ENCODE measurements at regions not wholly inside any gene's neighbourhood (a gene's known extent, or its start where the extent isn't known, plus 50 kb on each side); places are given as distances from the start of the nearest gene placed in this dataset.

- H3K9ac ChIP-seq (ENCODE audit: low read length): no peak overlapping the region
- H3K79me2 ChIP-seq (ENCODE audit: insufficient read depth, low read length): no peaks in the 10 kb centered on the region
Observed at GRCh38 chr12:107493666-107494065, 191.9 kb upstream of the PWP1 start.

GRCh38 chr12:107494331-107494730 is 191.3 kb upstream of the PWP1 start:
- no peaks in the 10 kb centered on the region for H3K79me2 ChIP-seq (ENCODE audit: insufficient read depth, low read length)
- H3K4me3 ChIP-seq (ENCODE audit: low read depth, low read length, poor library complexity, severe bottlenecking): no peak overlapping the region
- H2AFZ ChIP-seq (ENCODE audit: low read length): no peak overlapping the region
- no peaks in the 10 kb centered on the region for H4K20me1 ChIP-seq (ENCODE audit: insufficient read depth, low read length)
- H3F3A ChIP-seq (ENCODE audit: insufficient read depth, low read length): no peaks in the 10 kb centered on the region
- H3K4me1 ChIP-seq (ENCODE audit: insufficient read depth, low read length, severe bottlenecking): no peaks in the 10 kb centered on the region
- no peaks in the 10 kb centered on the region for H3K27me3 ChIP-seq (ENCODE audit: insufficient read depth, low read length)
- no peaks in the 10 kb centered on the region for H3K9me2 ChIP-seq (ENCODE audit: low read depth, low read length)
- H3K4me2 ChIP-seq (ENCODE audit: low read length): no peak overlapping the region
- no peaks in the 10 kb centered on the region for H3K36me3 ChIP-seq (ENCODE audit: insufficient read depth, low read length)
- TF ChIP-seq CTCF (IDR thresholded peaks at IDR 0.05; ENCODE audit: low read length) (no peak), EZH2 (IDR thresholded peaks at IDR 0.05; ENCODE audit: borderline replicate concordance, low read length) (no peak)
- no peaks in the 10 kb centered on the region for H3K9me3 ChIP-seq (ENCODE audit: low read length)
- no peak overlapping the region for H3K27ac ChIP-seq (ENCODE audit: low read depth, low read length, poor library complexity, severe bottlenecking)
- H3K9ac ChIP-seq (ENCODE audit: low read length): no peak overlapping the region

More at GRCh38 chr12:107493666-107494065, 191.9 kb upstream of the PWP1 start:
- Histone ChIP-seq H3K4me3 (ENCODE audit: low read depth, low read length, poor library complexity, severe bottlenecking) (no peak overlapping the region), H3K27ac (ENCODE audit: low read depth, low read length, poor library complexity, severe bottlenecking) (no peak overlapping the region), H3K9me2 (ENCODE audit: low read depth, low read length) (no peaks in the 10 kb centered on the region), H3K9me3 (ENCODE audit: low read length) (no peaks in the 10 kb centered on the region), H3K4me2 (ENCODE audit: low read length) (no peak overlapping the region), H4K20me1 (ENCODE audit: insufficient read depth, low read length) (no peaks in the 10 kb centered on the region), H2AFZ (ENCODE audit: low read length) (no peak overlapping the region), H3K27me3 (ENCODE audit: insufficient read depth, low read length) (no peaks in the 10 kb centered on the region), H3K4me1 (ENCODE audit: insufficient read depth, low read length, severe bottlenecking) (no peaks in the 10 kb centered on the region), H3F3A (ENCODE audit: insufficient read depth, low read length) (no peaks in the 10 kb centered on the region), H3K36me3 (ENCODE audit: insufficient read depth, low read length) (no peaks in the 10 kb centered on the region)
- TF ChIP-seq CTCF (IDR thresholded peaks at IDR 0.05; ENCODE audit: low read length) (no peak), EZH2 (IDR thresholded peaks at IDR 0.05; ENCODE audit: borderline replicate concordance, low read length) (no peak)

GRCh38 chr12:107495604-107496003 is 190.0 kb upstream of the PWP1 start:
- H3K9ac ChIP-seq (ENCODE audit: low read length): no peak overlapping the region
- H4K20me1 ChIP-seq (ENCODE audit: insufficient read depth, low read length): no peaks in the 10 kb centered on the region
- no peaks in the 10 kb centered on the region for H3K9me3 ChIP-seq (ENCODE audit: low read length)
- H3K79me2 ChIP-seq (ENCODE audit: insufficient read depth, low read length): no peaks in the 10 kb centered on the region
- no peaks in the 10 kb centered on the region for H3F3A ChIP-seq (ENCODE audit: insufficient read depth, low read length)
- H3K4me2 ChIP-seq (ENCODE audit: low read length): no peak overlapping the region
- no peak overlapping the region for H3K4me3 ChIP-seq (ENCODE audit: low read depth, low read length, poor library complexity, severe bottlenecking)
- no peak overlapping the region for H3K27ac ChIP-seq (ENCODE audit: low read depth, low read length, poor library complexity, severe bottlenecking)
- H3K9me2 ChIP-seq (ENCODE audit: low read depth, low read length): no peaks in the 10 kb centered on the region
- H3K27me3 ChIP-seq (ENCODE audit: insufficient read depth, low read length): no peaks in the 10 kb centered on the region
- no peak overlapping the region for H2AFZ ChIP-seq (ENCODE audit: low read length)
- no peaks in the 10 kb centered on the region for H3K4me1 ChIP-seq (ENCODE audit: insufficient read depth, low read length, severe bottlenecking)
- TF ChIP-seq CTCF (IDR thresholded peaks at IDR 0.05; ENCODE audit: low read length) (no peak), EZH2 (IDR thresholded peaks at IDR 0.05; ENCODE audit: borderline replicate concordance, low read length) (no peak)
- no peaks in the 10 kb centered on the region for H3K36me3 ChIP-seq (ENCODE audit: insufficient read depth, low read length)

Data from OCI-LY1 (cell line).